Tibial nerve (tissue), 4 donors: ENCODE measurements at regions not wholly inside any gene's neighbourhood (a gene's known extent, or its start where the extent isn't known, plus 50 kb on each side); places are given as distances from the start of the nearest gene placed in this dataset.

Source experiments
- DNase-seq, 2 donors: peaks; one replicate each; pipeline ENCODE4 v3.0.0-alpha.2; 2019; ENCODE audit warnings: low spot score in 2 of 2
- H3K27ac ChIP-seq, 4 donors: fragments of 200-600 bp; sonication (generic) in 3 of 4; one replicate each; pipeline ENCODE4 v1.5.1; 2017 to 2019; ENCODE audit warnings: mild to moderate bottlenecking in 1 of 4
- H3K27me3 ChIP-seq, 2 donors: fragments of 200-600 bp; sonication (generic) in 1 of 2; one replicate each; pipeline versions ENCODE4 v1.5.1 to v1.6.0; 2017 to 2019
- H3K36me3 ChIP-seq, 3 donors: fragments of 200-600 bp; sonication (generic); one replicate each; pipeline ENCODE4 v1.5.1; 2018 to 2019
- H3K4me1 ChIP-seq, 4 donors: fragments of 200-600 bp; sonication (generic) in 3 of 4; one replicate each; pipeline ENCODE4 v1.5.1; 2017 to 2019
- H3K4me3 ChIP-seq, 4 donors: fragments of 200-600 bp; sonication (generic) in 3 of 4; one replicate each; pipeline ENCODE4 v1.5.1; 2017 to 2019; ENCODE audit warnings: mild to moderate bottlenecking in 1 of 4, moderate library complexity in 1 of 4
- H3K9me3 ChIP-seq, 4 donors: fragments of 200-600 bp; sonication (generic) in 3 of 4; one replicate each; pipeline ENCODE4 v1.5.1; 2017 to 2019
- CTCF ChIP-seq, 5 experiments: fragments of 200-600 bp in 3 of 5; fragments of 450-650 bp in 2 of 5; sonication (generic) in 3 of 5; IDR thresholded peaks; one replicate each; pipeline ENCODE4 v1.5.1; 2016 to 2019; ENCODE audit warnings: antibody characterized with exemption in 5 of 5, mild to moderate bottlenecking in 3 of 5, moderate library complexity in 2 of 5
- EP300 ChIP-seq, 2 donors: sonication (generic); formaldehyde crosslinking; IDR thresholded peaks; one replicate each; pipeline ENCODE4 v1.6.1; 2017; ENCODE audit warnings: antibody characterized with exemption in 2 of 2, mild to moderate bottlenecking in 1 of 2
- POLR2A ChIP-seq, 2 donors: fragments of 450-650 bp; IDR thresholded peaks; one replicate each; pipeline ENCODE4 v1.6.1; 2017; ENCODE audit warnings: antibody characterized with exemption in 2 of 2, mild to moderate bottlenecking in 2 of 2, moderate library complexity in 2 of 2
- WGBS, 2 donors: methylation state at CpG; one replicate each; pipeline ENCODE4 v1.1.5; 2018; 5-methylcytosine and 5-hydroxymethylcytosine counted together

DNA sequence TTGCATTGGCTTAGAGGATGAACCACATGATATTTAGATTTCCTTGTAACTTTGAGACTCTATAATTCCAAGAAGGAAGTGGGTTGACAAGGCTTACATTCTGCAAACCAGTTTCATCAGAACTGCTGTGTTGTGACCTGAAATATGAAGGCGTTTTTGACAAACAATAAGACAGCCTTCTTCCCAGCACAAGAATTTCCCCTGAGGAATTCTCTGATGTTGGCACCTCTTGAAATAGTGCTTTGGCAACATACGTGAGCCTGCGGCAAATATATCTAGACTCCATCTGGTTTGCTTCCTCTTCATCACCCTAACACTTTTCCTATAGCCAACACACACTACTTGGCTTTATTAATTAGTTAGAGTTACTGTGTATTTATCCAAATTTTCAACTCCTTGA is 585.5 kb upstream of the SOX9 start:
- TF ChIP-seq CTCF (IDR thresholded peaks at IDR 0.05) (no peak), POLR2A (IDR thresholded peaks at IDR 0.05) (no peak), EP300 (IDR thresholded peaks at IDR 0.05) (no peak)
- Histone ChIP-seq H3K4me3 (no peak overlapping the region), H3K36me3 (no peaks in the 10 kb centered on the region), H3K27ac (no peak overlapping the region), H3K27me3 (no peaks in the 10 kb centered on the region), H3K4me1 (no peaks in the 10 kb centered on the region), H3K9me3 (no peaks in the 10 kb centered on the region)
- no peak for DNase-seq
- 81 to 82% methylated on average over 3 of the region's 3 CpGs for WGBS, 2 donors

DNA sequence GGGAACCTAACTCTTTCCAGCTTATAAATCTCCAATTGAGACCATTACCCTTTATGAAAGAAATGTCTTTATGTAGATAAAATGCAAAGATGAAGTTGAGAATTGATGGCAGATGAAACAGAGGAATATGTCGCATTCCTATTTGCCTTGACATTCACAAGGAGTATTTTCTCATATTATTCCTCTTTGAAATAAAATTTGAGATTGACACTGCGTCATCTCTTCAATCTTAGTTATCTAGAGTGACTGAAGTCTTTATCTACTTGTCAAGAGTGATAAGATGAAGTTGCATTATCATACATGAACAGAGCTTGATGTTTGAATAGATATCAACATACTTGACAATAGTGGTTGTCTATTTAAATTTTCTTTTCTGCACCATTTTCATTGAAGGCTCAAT is 574.4 kb upstream of the SOX9 start:
- Histone ChIP-seq H3K36me3 (no peaks in the 10 kb centered on the region), H3K4me1 (no peaks in the 10 kb centered on the region), H3K27me3 (no peaks in the 10 kb centered on the region), H3K27ac (no peak overlapping the region), H3K4me3 (no peak overlapping the region), H3K9me3 (no peaks in the 10 kb centered on the region)
- no peak for DNase-seq
- TF ChIP-seq EP300 (IDR thresholded peaks at IDR 0.05) = no peak
- no peak for TF ChIP-seq CTCF (IDR thresholded peaks at IDR 0.05)
- no peak for TF ChIP-seq POLR2A (IDR thresholded peaks at IDR 0.05)
- WGBS, 2 donors = 50 to 91% methylated on average over 2 of the region's 2 CpGs

DNA sequence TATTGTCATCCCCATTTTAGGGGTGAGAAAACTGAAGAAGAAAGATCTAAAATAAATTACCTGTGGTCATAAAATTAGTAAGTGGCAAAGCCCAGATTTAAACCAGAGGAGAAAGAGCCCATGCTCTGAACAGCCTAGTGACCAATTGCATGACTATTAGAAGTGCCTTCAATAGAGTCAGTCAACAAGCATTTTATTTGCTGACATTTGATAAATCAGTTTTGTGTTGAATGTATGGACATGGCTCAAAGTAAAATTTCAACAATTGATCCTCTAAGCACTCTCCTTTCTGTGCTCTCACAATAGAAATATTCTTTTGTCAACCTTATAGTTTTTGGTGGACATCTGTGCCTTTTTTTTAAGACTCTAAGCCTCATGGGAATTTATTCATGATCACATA is 572.9 kb upstream of the SOX9 start:
- Histone ChIP-seq H3K36me3 (no peaks in the 10 kb centered on the region), H3K4me1 (no peaks in the 10 kb centered on the region), H3K4me3 (no peak overlapping the region), H3K27me3 (no peaks in the 10 kb centered on the region), H3K9me3 (no peaks in the 10 kb centered on the region), H3K27ac (no peak overlapping the region)
- no peak for DNase-seq
- no peak for TF ChIP-seq CTCF (IDR thresholded peaks at IDR 0.05)
- no peak for TF ChIP-seq POLR2A (IDR thresholded peaks at IDR 0.05)
- no peak for TF ChIP-seq EP300 (IDR thresholded peaks at IDR 0.05)

DNA sequence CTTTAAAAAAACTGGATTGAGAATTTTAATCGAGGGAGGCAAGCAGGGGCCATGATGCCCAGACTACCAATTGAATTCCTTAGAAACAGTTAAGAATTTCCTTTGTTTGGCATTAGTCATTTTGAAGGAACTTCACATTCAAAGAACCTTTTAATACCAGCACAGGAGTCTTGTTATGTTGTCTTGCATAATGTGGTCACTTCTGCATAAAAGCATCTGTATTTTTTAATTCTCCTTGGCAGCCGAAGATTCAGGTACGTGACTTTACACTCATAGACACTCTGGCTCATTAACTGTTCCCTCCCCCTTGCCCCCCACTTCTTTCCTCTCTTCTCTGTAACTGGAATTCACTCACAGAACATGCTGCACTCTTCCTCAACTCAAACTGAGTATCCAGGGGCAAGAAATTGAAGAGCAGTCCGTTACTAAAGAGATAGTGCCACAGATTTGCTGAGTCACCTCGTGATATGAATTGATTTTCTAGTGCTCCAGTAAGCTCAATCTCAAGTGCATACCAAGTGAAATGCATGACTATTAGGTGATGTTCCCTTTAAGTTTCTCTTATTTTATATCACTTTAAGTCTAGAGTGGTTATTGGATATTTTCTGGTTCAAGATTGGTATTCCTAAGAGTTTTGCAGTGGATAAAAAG is 572.2 kb upstream of the SOX9 start:
- no peak for TF ChIP-seq POLR2A (IDR thresholded peaks at IDR 0.05)
- no peak for TF ChIP-seq EP300 (IDR thresholded peaks at IDR 0.05)
- no peak for TF ChIP-seq CTCF (IDR thresholded peaks at IDR 0.05)
- no peak overlapping the region for H3K27ac ChIP-seq
- H3K36me3 ChIP-seq = no peaks in the 10 kb centered on the region
- no peaks in the 10 kb centered on the region for H3K4me1 ChIP-seq
- H3K4me3 ChIP-seq = no peak overlapping the region
- DNase-seq = no peak
- no peaks in the 10 kb centered on the region for H3K9me3 ChIP-seq
- no peaks in the 10 kb centered on the region for H3K27me3 ChIP-seq
- 58 to 63% methylated on average over 5 of the region's 5 CpGs for WGBS, 2 donors

DNA sequence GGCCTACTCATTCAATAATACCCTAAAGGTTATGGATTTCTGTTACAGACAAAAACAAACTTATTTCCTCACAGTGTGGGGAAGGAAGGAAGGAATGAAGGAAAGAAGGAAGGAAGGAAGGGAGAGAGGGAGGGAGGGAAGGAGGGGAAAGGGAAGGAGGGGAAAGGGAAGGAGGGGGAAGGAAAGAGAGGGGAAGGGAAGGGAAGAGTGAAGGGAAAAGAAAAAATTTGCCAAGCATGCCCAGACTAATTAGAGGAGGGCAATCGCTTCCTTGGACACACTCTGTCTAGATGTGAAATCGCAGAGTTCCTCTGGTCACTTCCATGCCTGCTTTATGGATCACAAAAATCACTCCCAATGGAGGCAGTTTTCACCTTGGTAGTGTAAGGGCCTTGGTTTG is 570.1 kb upstream of the SOX9 start:
- 92 to 93% methylated on average over 2 of the region's 2 CpGs for WGBS, 2 donors
- Histone ChIP-seq H3K27ac (no peak overlapping the region), H3K4me3 (no peak overlapping the region), H3K9me3 (no peaks in the 10 kb centered on the region), H3K27me3 (no peaks in the 10 kb centered on the region), H3K36me3 (no peaks in the 10 kb centered on the region), H3K4me1 (no peaks in the 10 kb centered on the region)
- no peak for TF ChIP-seq POLR2A (IDR thresholded peaks at IDR 0.05)
- TF ChIP-seq EP300 (IDR thresholded peaks at IDR 0.05) = no peak
- no peak for TF ChIP-seq CTCF (IDR thresholded peaks at IDR 0.05)
- no peak for DNase-seq
